Left cardiac atrium (tissue), 4 donors: ENCODE measurements at regions not wholly inside any gene's neighbourhood (a gene's known extent, or its start where the extent isn't known, plus 50 kb on each side); places are given as distances from the start of the nearest gene placed in this dataset.
A peak's percentile ranks its signal among the peaks of the same experiment; 100 is the strongest.

Experiments
- ATAC-seq, 2 donors: fragments of 200-7000 bp; cut with Tn5 transposase; one replicate each; pipeline ENCODE4 v1.9.1; 2020; ENCODE audit warnings: mild to moderate bottlenecking in 2 of 2, moderate library complexity in 2 of 2
- DNase-seq: peaks from one replicate; pipeline ENCODE4 v3.0.0-alpha.2; 2020
- intact Hi-C, 2 donors: fragments of 100-400 bp; cut with DNase I; formaldehyde crosslinking; loops; one replicate each; pipeline versions ENCODE4 v1.14.1 to v1.15.1; 2022 to 2023
- donor health status: DM: no; HTN: yes; CAD: no.
- donor health status: DM: no; HTN: yes; CAD: no; lungs with severe emphysema.
- donor health status: DM: yes; HTN: yes; CAD: no.
- donor health status: Dilated cardiomyopathy.

- intact Hi-C loops, result no loop called here
- ATAC-seq (peak in 1 of 2 donors; percentile 67), DNase-seq (no peak)
Observed at GRCh38 chr1:76023669-76024435, 50.7 kb upstream of the ST6GALNAC3 start.
